Tongue (tissue), 2 donors: ENCODE measurements at regions not wholly inside any gene's neighbourhood (a gene's known extent, or its start where the extent isn't known, plus 50 kb on each side); places are given as distances from the start of the nearest gene placed in this dataset. TPM values are rescaled to one million over a fixed set of nuclear protein-coding genes. Genes with fewer than 3 reads are reported as not detected.

Experiments
- DNase-seq: peaks from one replicate; pipeline ENCODE4 v3.0.0-alpha.2; 2015
- small RNA-seq: library from RNA; depleted of rRNA; stranded (forward); fragments of <200 nt; gene quantifications from one replicate; pipeline ENCODE3, GENCODE V24; 2014; ENCODE audit warnings: low replicate concordance

DNA sequence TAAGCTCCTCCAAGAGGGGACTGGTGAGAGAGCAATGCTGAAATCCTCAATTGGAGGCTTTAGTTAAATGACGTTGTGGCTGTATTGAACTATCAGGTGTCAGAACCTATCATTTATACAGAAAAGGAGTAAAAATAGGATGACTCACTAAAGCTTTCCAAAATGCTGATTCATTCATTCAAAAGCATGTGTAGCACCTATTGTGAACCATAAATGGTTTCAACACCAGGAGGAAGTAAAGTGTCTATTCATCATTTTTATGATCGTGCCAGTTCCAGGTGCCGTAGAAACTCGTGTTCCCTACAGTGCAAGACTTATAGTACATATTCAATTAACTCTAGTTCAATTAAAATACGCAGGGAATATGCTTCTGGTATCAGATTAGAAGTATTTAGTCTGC lies 66.5 kb upstream of the ARRDC4 start:
- no peak for DNase-seq

DNA sequence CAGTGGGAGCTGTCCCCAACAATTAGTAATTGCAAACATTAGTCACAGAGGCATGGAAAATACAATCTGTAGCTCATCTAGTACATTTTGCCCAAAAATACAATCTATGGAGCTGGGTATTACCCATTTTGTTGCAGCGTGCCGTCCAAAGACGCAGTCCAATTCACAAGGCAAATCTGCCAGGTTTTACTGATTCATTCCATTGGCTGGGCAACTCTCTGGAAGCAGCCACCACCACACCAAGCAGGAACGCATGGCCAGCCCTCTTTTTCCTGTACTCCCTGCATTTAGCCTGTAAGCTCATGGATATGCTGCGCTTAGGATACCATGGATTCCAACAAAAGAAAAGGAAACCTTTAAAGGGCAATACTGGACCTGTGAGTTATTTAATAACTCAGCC lies 60.5 kb upstream of the ARRDC4 start:
- no peak for DNase-seq

DNA sequence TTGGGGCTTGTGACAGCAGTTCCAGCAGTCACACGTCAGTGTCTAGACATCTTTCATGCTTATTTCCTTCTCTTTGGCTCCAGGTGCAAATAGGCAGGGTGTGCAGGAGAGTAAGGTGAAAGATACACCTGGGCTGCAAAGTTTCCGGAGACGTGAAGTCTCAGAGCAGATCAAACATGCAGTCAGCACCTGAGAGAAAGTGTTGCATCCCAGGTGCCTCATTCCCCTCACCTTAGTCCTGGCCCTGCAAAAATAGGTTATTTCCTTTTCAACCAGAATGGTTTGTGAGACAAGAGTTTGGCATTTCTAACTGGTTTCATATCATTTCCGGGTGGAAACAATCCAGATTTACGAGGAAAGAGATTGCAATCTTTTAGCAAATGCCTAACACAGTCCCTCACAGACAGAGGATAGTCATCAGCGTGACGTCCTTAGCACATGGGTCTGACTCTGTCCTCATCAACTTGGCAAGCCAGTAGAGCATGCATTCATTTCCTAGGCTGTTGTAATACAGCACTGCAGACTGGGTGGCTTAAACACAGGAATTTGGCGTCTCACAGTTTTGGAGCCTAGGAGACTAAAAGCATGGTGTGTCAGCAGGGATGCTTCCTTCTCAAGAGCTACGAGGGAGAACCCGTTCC lies 58.2 kb upstream of the ARRDC4 start:
- DNase-seq: no peak

DNA sequence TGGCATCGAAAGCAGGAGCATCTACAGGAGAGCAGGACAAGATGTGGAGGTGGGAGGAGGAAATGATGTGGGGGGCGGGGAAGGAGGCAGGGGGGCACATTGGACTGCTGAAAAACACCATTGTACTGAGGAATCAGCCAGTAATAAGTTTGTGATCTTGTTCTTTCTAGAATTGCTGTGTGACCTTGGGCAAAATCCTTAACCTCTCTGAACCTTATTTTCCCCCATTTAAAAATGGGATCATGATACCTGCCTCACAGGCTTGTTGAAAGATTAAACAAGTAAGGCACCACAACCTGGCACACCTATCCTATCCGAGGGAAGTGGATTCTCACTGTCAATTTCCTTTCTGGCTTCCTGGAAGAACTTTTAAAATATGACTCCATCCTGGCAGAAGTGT lies 56.9 kb upstream of the ARRDC4 start:
- no peak for DNase-seq

DNA sequence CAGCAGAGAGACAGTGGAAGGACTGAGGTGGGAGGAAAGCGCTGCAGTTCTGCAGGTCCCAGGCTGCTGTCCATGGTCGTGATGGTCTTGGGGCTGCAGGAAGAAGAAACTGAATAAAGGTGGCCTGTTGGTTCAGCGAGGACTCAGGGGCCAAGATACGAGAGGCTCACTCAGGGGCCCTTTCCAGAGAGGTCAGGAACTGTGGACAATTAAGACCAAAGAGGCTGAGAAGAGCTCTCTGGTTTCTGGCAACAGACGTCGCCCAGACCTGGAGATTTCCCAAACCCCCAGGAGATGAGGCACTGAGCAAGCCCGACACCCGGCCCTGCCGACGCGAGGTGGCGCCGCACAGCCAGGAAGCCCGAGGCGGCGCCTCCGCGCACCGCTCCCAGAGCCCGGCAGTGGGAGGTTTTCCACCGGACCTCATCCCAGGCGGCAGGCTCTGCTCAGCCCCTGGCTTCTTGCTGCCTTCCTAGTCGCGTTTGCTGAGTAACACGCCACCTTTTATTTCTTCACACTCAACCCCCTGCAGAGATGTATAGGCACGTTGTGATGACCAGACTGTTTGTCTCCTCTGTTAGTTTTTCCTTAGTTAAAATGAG lies 56.4 kb upstream of the ARRDC4 start:
- DNase-seq: peak; percentile 85

DNA sequence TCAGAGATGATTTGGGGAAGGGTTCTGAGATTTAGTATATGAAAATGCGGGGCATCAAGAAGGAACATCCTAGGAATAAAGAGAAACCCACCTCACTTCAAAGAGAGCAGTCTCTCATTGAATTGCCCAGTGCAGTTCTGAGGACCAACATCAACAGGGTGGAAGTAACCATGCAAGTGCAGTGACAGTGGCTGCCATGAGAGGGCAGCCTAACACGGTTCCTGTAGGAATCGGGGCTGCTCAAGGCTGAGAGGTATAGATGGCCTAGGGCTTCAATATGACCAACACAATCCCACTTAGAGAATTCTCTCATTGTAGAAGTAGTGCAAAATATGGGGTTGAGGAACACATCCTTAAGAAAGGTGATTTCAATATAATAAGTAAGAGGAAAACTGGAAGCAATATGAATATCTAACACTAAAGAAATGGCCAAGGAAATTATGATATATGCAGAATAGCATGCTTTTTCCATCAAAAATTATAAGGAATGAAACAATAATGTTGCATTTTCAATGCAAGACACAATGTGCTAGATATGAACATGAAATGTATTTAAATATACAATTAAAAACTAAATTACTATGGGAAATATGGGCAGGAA lies 51.1 kb upstream of the ARRDC4 start:
- DNase-seq: peak; percentile 80

Small RNAs in the stretch of these regions (small RNA-seq; reads per million reads assigned to genes)
- gene AC110588.1: not detected
- gene RF00017: not detected
- gene RNA5SP401: not detected
